DMS 273 (cell line): ENCODE measurements at regions not wholly inside any gene's neighbourhood (a gene's known extent, or its start where the extent isn't known, plus 50 kb on each side); places are given as distances from the start of the nearest gene placed in this dataset.
A peak's percentile ranks its signal among the peaks of the same experiment; 100 is the strongest.

ENCODE experiments used
- DNase-seq: peaks from one replicate; lab custom pipeline; 2025; ENCODE audit not compliant: unreplicated experiment; lab: John Stamatoyannopoulos, UW

- DNase-seq: no peak
Observed at GRCh38 chr18:10300739-10301138, 153.7 kb upstream of the APCDD1 start.

DNA sequence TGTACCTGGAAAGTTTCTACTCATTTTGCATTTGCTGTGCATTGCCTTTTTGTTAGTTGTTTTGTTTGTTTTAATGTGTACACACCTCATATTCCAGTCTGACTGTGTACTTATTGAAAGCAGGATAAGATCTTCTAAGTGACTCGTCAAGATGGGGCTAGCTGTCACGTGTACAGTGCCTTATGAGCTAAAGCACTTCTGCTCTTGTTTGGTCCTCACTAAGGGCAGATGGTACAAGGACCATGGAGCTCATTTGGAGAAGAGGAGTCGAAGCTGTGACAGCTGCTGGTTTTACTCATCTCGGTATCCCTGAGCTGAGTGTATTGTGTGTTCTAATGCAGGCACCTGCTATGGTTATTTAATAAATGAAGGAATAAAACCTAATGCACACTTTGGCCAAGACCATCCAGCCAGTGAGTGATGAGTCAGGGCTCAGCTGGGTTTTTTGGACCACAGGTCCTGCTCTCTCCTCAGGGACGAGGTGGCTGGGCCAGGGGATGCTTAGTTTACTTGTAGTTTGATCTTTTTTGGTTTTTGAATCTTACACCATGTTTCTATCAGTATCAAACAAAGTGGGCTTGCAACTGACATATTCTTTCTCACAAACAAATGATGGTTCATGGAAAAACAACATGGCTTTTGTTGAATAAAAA lies 152.5 kb upstream of the APCDD1 start:
- DNase-seq: peak; percentile 69

GRCh38 chr18:10303171-10303570 lies 151.3 kb upstream of the APCDD1 start:
- DNase-seq: no peak

GRCh38 chr18:10304853-10305252 lies 149.6 kb upstream of the APCDD1 start:
- DNase-seq: peak; percentile 93

DNA sequence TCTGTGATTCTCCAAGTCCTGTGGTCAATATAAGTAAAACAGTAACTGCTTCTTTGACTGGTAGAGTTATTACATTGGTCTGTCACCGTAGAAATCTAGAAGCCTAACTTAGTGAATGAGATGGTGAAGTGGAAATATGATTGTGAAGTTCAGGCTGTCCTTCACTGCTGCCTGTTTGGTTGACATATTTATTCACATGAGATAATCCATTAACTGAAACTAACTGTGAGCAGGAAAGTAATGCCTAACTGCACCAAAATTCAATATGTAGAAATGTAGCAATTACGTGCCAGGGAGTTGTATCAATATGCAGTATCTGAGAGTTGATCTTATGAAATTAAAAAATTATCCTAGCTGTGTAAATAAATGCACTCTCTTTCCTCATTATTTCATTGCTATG lies 147.7 kb upstream of the APCDD1 start:
- no peak for DNase-seq

DNA sequence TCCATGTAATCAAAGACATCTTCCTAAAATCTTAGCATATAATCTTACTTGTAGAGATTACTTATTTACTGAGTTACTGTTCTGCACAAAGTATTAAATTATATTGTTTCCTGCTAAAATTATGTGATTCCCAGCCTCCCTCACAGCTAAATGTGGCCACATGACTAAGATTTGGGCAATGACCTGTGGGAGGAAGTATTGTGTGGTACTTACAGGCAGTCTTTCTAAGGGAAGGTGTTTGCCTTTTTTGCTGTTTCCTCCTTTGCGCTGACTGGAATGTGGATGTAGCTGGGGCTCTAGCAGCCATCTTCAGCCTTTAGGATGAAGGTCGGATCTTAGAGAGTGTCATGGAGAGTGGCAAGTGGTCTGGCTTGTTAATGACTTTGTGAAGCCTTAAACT lies 146.3 kb upstream of the APCDD1 start:
- DNase-seq: no peak

DNA sequence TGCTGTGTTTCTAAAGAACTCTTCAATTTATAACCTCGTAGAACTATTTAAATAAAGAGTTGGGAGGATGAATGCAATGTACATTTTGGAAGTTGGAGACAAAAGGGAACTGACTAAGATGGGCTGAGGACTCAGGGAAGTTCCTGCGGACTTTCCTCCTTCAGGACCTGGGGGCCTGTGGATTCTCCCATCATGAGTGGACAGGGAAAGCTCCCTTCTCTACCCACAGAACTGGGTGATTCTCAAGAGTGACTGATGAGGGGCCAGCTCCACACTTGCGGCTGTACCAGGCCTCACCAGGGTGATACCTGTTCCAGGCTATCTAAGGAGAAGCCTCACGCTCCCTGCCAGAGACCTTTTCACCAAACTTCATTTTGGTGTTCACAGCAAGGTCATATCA lies 143.8 kb upstream of the APCDD1 start:
- no peak for DNase-seq

- DNase-seq: no peak
Observed at GRCh38 chr18:10312326-10313015, 142.0 kb upstream of the APCDD1 start.

GRCh38 chr18:10313016-10313342 lies 141.5 kb upstream of the APCDD1 start:
- DNase-seq: no peak

DNA sequence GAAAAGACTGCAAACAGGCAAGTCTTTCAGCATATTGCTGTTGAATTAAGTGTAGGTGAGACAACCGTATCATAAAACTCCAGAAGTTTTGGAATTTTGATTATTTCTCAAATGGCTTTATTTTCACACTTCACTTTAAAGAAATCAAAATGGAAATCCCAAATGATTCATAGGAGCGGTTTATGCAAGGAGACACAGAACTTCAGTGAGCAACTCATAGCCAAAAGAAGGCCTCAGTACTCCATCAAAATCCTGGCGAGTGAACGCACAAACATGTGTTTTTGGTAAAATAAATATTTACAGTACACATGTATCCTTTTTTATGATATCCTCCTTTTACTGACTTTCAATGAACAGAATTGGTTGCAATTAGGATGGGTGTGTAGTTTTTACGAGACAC lies 140.4 kb upstream of the APCDD1 start:
- DNase-seq: no peak

GRCh38 chr18:10315522-10315921 lies 138.9 kb upstream of the APCDD1 start:
- DNase-seq: no peak

DNA sequence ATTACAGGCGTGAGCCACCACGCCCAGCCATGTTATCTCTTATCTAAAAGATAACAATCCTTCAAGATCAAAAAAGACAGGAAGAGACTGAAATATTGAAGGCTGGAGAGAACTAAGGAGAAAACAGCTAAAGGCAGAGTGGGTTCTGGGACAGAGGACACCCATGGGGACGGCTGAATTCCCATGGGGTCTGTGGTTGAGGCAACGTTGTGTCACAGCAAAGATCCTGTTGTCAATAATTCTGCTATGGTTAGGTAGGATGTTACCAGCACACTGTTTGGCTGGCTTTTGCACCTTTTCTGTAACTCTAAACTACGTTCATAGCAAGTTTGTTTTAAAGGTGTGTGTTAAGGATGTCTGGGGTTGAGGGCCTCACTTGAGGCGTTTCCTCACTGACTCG lies 137.7 kb upstream of the APCDD1 start:
- DNase-seq: no peak

- DNase-seq: no peak
Observed at GRCh38 chr18:10317864-10318690, 136.4 kb upstream of the APCDD1 start.

DNA sequence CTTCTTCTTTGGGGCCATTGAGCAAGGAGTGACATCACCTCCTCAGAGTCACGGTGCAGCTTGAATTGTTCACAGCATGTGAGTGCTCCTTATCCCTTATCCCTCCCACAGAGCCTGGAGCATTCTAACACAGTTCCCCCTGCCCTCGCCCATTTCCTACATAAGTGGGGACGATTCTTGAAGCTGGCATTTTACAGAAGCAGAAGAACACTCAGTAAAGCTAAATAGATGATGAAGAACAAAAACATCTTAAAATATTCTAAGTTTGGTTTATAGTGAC lies 135.8 kb upstream of the APCDD1 start:
- no peak for DNase-seq

GRCh38 chr18:10319026-10319425 lies 135.4 kb upstream of the APCDD1 start:
- no peak for DNase-seq

DNA sequence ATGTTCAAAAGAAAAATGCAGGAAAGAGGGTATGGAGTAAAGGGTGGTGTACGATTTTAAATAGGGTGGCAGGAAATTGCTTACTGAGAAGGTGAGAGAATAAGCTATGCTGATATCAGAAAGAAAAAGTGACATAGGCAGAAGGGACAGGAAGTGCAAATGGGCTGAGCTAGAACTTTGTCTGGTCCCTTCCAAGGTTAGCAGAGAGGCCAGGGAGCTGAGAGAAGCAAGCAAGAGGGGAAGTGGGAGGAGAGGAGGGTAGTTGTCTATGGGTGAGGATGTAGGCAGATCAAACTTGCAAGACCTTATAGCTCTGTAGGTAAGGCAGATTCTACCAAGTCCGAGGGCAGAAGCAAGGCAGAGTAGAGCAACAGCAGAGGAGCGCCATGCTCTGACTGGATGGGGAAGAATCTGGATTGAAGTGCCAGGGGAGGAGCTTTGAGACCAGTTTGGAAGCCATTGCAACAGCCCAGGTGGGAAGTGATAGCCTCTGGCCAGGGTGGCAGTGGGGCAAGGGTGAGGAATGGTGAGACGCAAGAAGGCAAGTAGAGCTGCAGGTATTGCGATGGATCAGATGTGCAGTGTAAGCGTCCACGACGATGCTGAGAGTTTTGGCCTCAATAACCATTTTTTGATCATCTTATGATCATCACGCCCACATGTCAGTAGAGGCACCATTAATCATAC lies 134.4 kb upstream of the APCDD1 start:
- DNase-seq: no peak

- DNase-seq: no peak
Observed at GRCh38 chr18:10320791-10321190, 133.6 kb upstream of the APCDD1 start.

- no peak for DNase-seq
Observed at GRCh38 chr18:10321576-10321975, 132.9 kb upstream of the APCDD1 start.

GRCh38 chr18:10322004-10322403 lies 132.4 kb upstream of the APCDD1 start:
- DNase-seq: no peak

DNA sequence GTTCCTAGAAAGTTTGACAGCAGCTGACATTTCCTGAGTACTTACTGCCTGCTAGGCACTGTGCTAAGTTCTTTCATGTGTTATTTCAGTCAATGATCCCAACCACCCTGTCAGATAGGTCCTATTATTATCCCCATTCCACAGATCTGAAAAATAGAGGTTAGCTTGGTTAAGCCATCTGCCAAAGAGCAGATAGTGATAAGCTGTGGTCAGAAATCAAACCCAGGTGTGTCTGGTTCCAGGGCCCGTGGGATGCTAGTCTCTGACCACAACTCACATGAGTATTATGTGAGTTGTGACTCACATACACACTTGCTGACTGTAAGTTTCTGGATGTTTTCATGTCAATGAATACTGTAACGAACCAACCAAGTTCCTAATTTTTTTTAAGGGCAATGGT lies 132.0 kb upstream of the APCDD1 start:
- DNase-seq: no peak

GRCh38 chr18:10329101-10329500 lies 125.3 kb upstream of the APCDD1 start:
- no peak for DNase-seq

- DNase-seq: no peak
Observed at GRCh38 chr18:10330428-10330827, 124.0 kb upstream of the APCDD1 start.
